HG03064 (cell line): ENCODE measurements at regions not wholly inside any gene's neighbourhood (a gene's known extent, or its start where the extent isn't known, plus 50 kb on each side); places are given as distances from the start of the nearest gene placed in this dataset.

Experiments used
- ATAC-seq: cut with Tn5 transposase; IDR thresholded peaks from one replicate; pipeline ENCODE4 v1.9.1; 2021; ENCODE audit warnings: low read depth; ENCODE audit not compliant: unreplicated experiment

- no peak for ATAC-seq
These were observed 390.4 kb downstream of the SHISA9 start for GRCh38 chr16:13291591-13292333.

GRCh38 chr16:13296206-13296605, 394.8 kb downstream of the SHISA9 start:
- ATAC-seq = no peak

DNA sequence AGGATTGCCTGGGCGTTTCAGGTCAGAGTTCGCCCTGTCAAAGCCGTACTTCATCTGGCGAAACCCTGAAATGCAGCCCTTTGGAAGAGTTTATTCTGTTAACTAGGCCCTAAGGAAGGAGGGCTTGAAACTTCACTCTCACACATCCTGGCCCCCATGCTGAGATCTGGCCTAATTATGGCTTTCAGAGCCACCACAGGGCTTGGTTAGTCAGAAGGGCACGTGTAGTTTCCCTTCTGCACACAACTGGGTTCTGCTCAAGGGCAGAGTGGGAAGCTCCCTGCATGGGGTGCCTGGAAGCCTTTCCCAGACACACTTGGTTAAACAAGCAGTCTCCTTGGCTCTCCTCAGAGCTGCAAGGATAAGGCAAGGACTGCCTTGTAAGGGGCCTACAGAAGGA, 397.3 kb downstream of the SHISA9 start:
- ATAC-seq = no peak

GRCh38 chr16:13300066-13300840, 398.9 kb downstream of the SHISA9 start:
- no peak for ATAC-seq

DNA sequence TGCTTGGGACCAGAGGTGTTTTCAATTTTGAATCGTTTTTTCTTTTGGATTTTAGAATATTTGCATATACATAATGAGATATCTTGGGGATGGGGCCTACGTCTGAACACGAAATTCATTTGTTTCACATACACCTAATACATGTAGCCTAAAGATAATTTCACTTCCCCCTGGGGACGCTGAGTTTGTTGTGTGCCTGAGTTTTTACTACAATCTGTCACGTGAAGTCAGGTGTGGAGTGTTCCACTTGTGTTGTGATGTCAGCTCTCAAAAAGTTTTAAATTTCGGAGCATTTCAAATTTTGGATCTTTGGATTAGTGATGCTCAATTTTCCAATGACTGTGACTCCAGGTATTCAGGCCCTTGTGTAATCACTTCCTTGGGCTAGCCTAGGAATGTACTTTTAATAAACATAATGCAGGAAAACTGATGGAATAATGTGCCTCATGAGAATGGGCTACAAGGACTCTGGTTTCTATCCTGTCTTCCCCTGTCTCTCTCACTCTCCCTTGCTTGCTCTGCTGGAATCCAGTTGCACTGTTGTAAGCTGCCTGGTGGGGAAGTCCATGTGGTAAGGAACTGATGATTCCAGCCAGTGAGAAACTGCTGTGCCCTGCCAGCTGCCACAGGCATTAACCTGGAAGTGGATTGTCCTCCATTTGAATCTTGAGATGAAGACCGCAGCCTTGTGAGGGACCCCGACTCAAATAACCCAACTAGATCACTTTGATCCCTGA, 403.8 kb downstream of the SHISA9 start:
- no peak for ATAC-seq

GRCh38 chr16:13306161-13306995, 405.0 kb downstream of the SHISA9 start:
- ATAC-seq = no peak

- no peak for ATAC-seq
These were observed 405.9 kb downstream of the SHISA9 start for GRCh38 chr16:13307255-13307654.

DNA sequence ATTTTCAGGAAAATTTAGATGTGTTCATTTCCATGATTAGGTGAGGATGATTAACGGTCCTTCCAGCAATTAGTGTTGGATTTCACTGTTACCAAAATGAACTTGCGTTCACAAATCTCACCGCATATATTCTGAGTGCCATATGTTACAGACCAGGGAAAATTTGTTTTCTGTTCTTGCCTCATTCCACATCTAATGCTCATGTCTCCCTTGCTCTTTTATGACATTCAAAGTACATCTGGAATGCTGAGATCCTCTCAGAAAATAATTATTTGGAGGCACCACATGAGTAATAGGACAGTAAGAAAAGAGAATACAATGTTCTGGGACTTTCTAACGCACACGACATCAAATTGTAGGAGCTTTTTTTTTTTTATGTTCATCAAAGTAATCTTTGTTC, 406.5 kb downstream of the SHISA9 start:
- ATAC-seq = no peak

DNA sequence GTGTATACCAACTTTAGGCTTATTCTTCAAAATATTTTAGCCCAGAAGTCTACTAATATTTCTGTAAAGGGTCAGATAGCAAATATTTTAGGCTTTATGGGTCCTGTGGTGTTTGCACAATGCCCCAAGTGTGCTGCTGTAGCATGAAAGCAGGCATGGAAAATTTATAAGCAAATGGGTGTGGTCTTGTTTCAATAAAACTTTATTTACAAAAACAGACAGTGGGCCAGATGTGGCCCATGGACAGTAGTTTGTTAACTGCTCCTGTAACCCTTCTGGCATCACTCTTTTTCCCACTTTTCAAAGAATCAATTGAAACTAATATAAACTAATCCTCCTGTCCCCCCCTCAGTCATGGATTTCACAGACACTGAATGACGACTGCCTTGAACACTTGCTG, 410.7 kb downstream of the SHISA9 start:
- no peak for ATAC-seq

DNA sequence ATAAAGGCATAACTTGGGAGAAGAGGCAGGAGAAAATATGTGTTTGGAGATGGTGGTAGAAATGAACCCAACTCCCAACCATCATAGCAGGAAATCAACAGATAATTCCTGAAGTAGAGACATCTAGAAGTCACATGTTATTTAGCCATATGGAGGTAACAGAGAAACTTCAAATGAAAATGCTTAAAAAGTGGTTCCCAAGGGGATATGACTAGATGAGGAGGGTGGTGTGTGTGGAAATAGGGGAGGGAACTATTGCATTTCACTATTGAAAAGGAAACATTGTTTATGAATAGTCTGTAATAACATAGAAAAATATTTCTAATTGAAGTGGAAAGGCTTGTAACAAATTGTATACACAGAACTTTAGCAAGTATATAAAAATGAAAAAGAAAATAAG, 412.0 kb downstream of the SHISA9 start:
- ATAC-seq = no peak

- no peak for ATAC-seq
These were observed 413.2 kb downstream of the SHISA9 start for GRCh38 chr16:13314633-13315032.

DNA sequence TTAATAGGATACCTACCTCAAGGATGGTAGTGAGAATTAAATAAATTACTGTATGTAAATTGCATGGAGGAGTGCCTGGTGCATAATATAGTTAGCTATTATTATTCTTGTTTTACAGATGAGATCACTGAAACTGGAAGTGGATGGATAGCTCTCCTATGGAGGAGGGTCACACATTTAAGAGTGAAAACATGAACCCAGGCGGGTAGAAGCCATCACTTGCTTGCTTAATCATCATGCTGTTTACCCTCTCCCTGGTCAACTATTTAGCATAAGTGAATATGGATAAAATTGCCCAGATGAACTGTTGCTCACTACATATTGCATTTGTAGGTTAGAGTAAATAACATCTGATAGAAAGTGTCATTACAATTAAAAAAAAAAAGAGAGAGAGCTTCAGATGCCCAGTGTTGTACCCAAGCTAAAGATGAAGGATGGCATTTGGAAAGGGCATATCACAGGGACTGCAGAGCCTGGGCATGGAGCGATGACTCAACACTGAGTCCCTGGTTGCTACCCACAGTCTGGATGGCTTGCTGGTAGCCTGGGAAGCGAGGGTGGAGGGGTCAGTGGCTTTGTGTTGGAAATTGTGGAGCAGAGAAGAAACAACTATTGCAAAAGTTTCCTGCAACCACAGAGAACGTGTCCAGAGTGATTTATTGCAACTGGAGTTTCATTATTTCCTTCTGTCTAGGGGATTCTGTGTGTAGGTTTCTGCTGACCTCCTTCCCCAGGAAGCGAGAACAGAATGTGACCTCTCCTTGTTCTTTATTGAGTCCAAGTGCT, 414.4 kb downstream of the SHISA9 start:
- ATAC-seq = no peak

- no peak for ATAC-seq
These were observed 420.9 kb downstream of the SHISA9 start for GRCh38 chr16:13322336-13322735.

DNA sequence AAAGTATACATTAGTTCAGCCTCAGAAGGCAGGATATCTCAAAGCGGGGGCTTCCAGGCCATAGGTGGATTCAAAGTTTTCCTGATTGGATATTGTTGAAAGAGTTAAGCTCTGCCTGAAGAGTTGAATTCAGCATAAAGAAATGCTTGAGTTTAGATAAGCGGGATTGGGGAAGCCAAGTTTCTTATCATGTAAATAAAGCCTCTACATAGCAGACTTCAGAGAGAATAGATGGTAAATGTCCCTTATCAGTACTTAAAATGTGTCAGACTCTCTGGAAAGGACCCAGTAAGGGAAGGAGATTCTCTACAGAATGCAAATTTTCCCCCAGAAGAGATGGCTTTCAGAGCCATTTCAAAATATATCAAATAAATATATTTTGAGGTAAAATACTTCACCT, 423.5 kb downstream of the SHISA9 start:
- ATAC-seq = no peak

- ATAC-seq = no peak
These were observed 424.0 kb downstream of the SHISA9 start for GRCh38 chr16:13325396-13325795.

DNA sequence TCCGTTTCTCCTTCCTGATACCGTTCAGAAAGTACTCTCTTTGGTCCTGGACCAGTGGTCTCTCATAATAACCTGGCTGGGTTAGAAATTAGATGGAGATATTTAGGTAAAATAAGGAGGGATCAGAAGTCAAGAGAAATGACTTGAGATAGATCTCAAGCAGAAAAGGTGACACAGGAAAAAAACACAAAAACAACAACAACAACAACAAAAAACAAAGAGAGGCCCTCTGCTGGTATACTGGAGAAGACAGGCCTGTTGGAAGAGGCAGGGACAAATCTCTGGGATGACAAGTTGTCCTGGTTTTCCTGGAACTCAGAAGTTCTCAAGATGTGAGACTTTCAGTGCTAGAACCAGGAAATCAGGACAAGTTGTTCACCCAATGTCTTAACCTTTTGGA, 430.5 kb downstream of the SHISA9 start:
- no peak for ATAC-seq

DNA sequence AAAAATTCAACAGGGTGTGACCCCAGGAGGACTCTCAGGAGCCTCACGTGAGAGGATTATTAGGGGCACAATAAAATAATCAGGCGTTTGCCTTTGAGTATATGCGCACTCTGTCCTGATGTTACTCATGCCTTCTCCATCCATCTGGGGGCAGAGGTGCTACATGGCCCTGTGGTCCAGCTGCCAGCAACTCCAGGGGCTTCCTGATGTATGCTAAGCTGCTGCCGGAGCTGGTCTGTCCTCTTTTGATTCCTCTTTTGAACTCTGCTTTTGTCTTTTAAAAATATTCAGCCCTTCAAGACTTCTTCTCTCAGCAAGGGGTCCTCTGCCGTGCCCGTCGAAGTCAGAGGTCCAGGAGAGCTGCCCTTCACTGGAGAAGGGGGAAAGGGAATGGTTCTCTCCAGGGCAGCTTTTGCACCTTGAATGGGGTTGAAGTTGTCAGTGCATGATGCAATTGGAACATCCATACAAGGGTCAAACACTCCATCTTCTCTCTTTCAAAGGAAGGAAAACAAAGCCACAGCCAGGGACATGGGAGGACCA, 431.4 kb downstream of the SHISA9 start:
- no peak for ATAC-seq

GRCh38 chr16:13333336-13333735, 431.9 kb downstream of the SHISA9 start:
- no peak for ATAC-seq

DNA sequence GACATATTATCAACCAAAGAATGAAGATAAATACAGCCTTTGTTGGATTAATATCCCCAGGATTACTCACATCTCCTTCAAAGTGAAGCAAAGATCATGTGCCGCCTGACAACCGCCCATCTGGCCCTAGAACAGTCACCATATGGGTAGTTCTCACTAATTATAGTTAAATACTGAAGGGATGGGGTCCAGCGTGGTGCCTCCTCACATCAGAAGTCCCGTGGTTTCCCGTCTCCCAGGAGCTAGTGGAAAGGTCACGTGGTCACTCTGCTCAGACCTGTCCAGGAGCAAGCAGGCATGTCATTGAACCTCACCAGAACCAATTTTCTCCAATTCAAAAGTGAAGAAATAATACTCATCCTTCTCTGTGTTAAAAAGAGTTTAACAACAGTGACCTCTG, 434.5 kb downstream of the SHISA9 start:
- ATAC-seq = no peak

DNA sequence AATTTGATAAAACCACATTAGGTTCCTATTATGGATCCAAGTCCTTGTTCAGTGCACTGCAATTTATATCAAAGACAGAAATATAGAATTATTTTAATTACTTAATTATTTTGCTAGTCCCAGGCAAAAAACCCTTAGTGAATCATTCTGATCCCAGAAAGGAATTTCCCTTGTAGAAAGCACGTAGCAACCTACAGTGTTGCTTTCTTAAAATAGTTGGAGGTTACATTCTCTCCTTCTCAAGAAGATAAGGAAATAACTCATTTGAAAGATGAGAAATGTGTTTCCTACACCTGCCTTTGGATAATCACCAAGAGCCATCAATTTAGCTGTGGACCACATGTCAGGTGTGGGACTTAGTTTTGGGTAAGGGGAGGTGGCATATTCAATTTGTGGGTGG, 434.9 kb downstream of the SHISA9 start:
- no peak for ATAC-seq
